ENCODE measurements at regions not wholly inside any gene's neighbourhood (a gene's known extent, or its start where the extent isn't known, plus 50 kb on each side); places are given as distances from the start of the nearest gene placed in this dataset.

DNA sequence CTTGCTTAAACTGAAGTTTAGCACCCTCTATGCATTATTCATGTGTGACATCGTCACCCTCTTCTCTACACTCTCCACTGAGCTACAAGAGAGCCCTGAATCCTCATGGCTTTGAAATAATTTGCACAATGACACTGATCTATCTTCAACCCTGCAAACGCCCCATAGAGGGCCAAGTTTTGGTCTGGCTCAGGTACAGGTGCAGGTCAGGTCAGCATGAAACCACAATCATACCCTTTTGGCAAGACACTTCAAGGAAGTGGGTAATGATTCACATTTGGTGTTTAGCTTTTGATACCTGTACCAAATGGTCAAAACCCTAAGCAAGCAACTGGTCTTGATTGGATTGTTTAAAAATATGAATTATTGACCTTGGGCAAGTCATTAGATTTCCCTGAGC, 122.2 kb upstream of the CADM1 start:
- WGBS (ENCODE audit: insufficient coverage) = no CpG with 5 or more reads among the region's 2 CpGs
- TF ChIP-seq, protein P1, sequence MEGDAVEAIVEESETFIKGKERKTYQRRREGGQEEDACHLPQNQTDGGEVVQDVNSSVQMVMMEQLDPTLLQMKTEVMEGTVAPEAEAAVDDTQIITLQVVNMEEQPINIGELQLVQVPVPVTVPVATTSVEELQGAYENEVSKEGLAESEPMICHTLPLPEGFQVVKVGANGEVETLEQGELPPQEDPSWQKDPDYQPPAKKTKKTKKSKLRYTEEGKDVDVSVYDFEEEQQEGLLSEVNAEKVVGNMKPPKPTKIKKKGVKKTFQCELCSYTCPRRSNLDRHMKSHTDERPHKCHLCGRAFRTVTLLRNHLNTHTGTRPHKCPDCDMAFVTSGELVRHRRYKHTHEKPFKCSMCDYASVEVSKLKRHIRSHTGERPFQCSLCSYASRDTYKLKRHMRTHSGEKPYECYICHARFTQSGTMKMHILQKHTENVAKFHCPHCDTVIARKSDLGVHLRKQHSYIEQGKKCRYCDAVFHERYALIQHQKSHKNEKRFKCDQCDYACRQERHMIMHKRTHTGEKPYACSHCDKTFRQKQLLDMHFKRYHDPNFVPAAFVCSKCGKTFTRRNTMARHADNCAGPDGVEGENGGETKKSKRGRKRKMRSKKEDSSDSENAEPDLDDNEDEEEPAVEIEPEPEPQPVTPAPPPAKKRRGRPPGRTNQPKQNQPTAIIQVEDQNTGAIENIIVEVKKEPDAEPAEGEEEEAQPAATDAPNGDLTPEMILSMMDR (IDR thresholded peaks at IDR 0.05) = no peak
- H3K9me3 ChIP-seq (replicated peaks in 1 of 2; ENCODE audit: control insufficient read depth in 1 of 2, insufficient read depth in 1 of 2, low read length in 2 of 2) = no peaks in the 10 kb centered on the region
- H3K4me3 ChIP-seq (replicated peaks in 1 of 3; ENCODE audit: low read depth in 2 of 3, low read length in 3 of 3) = no peak overlapping the region
- peaks cover 0 to 8% of the 10 kb centered on the region in 2 donors for H3K27me3 ChIP-seq (ENCODE audit: control insufficient read depth in 2 of 2, insufficient read depth in 2 of 2, low read length in 2 of 2)
- H4K20me1 ChIP-seq (ENCODE audit: insufficient read depth, low read length) = no peaks in the 10 kb centered on the region
- Mint-ChIP-seq H3K27ac (no peak overlapping the region), H3K9me3 (peaks cover 0 to 8% (median 3%) of the 10 kb centered on the region in 7 donors), H3K4me1 (no peaks in the 10 kb centered on the region), H3K27me3 (ENCODE audit: low read depth in 3 of 3) (peaks cover 20 to 31% (median 21%) of the 10 kb centered on the region in 3 donors), H3K36me3 (no peaks in the 10 kb centered on the region), H3K4me3 (no peak overlapping the region)
- intact Hi-C loops (cut with micrococcal nuclease) = no loop called here
- H3K36me3 ChIP-seq (replicated peaks in 1 of 2; ENCODE audit: control insufficient read depth in 1 of 2, insufficient read depth in 2 of 2, low read length in 2 of 2) = no peaks in the 10 kb centered on the region
- no peak for DNase-seq
- H3K27ac ChIP-seq (ENCODE audit: low read depth in 1 of 2, low read length in 2 of 2) = no peak overlapping the region
- no peak overlapping the region for H3K9ac ChIP-seq (ENCODE audit: insufficient read depth, low read length, poor library complexity, severe bottlenecking)
- no peak overlapping the region for H3K4me2 ChIP-seq (replicated peaks; ENCODE audit: extremely low read depth, low read length, poor library complexity, severe bottlenecking)
- no peaks in the 10 kb centered on the region for H3K79me2 ChIP-seq (ENCODE audit: insufficient read depth, low read length)
- H3K4me1 ChIP-seq (ENCODE audit: control insufficient read depth in 1 of 2, insufficient read depth in 2 of 2, low read length in 2 of 2) = no peaks in the 10 kb centered on the region
- no peak overlapping the region for H2AFZ ChIP-seq (ENCODE audit: insufficient read depth, low read depth, low read length, poor library complexity, severe bottlenecking)

GRCh38 chr11:115625502-115625901, 121.3 kb upstream of the CADM1 start:
- H3K36me3 Mint-ChIP-seq = no peaks in the 10 kb centered on the region
- no peak for DNase-seq
- Histone ChIP-seq H3K27ac (ENCODE audit: low read depth in 1 of 2, low read length in 2 of 2) (no peak overlapping the region), H3K9ac (ENCODE audit: insufficient read depth, low read length, poor library complexity, severe bottlenecking) (no peak overlapping the region), H3K79me2 (ENCODE audit: insufficient read depth, low read length) (no peaks in the 10 kb centered on the region), H2AFZ (ENCODE audit: insufficient read depth, low read depth, low read length, poor library complexity, severe bottlenecking) (no peak overlapping the region), H4K20me1 (ENCODE audit: insufficient read depth, low read length) (no peaks in the 10 kb centered on the region), H3K4me2 (replicated peaks; ENCODE audit: extremely low read depth, low read length, poor library complexity, severe bottlenecking) (no peak overlapping the region), H3K9me3 (replicated peaks in 1 of 2; ENCODE audit: control insufficient read depth in 1 of 2, insufficient read depth in 1 of 2, low read length in 2 of 2) (no peaks in the 10 kb centered on the region), H3K27me3 (ENCODE audit: control insufficient read depth in 2 of 2, insufficient read depth in 2 of 2, low read length in 2 of 2) (peaks cover 0 to 6% of the 10 kb centered on the region in 2 donors), H3K36me3 (replicated peaks in 1 of 2; ENCODE audit: control insufficient read depth in 1 of 2, insufficient read depth in 2 of 2, low read length in 2 of 2) (no peaks in the 10 kb centered on the region), H3K4me1 (ENCODE audit: control insufficient read depth in 1 of 2, insufficient read depth in 2 of 2, low read length in 2 of 2) (no peaks in the 10 kb centered on the region), H3K4me3 (replicated peaks in 1 of 3; ENCODE audit: low read depth in 2 of 3, low read length in 3 of 3) (no peak overlapping the region)
- no peak overlapping the region for H3K4me3 Mint-ChIP-seq
- TF ChIP-seq, protein P1 (IDR thresholded peaks at IDR 0.05) = no peak
- WGBS (ENCODE audit: insufficient coverage) = 91% methylated on average over 3 of the region's 5 CpGs
- H3K9me3 Mint-ChIP-seq = peaks cover 0 to 8% (median 3%) of the 10 kb centered on the region in 7 donors
- peaks cover 16 to 26% (median 21%) of the 10 kb centered on the region in 3 donors for H3K27me3 Mint-ChIP-seq (ENCODE audit: low read depth in 3 of 3)
- intact Hi-C loops (cut with micrococcal nuclease) = no loop called here
- H3K27ac Mint-ChIP-seq = no peak overlapping the region
- H3K4me1 Mint-ChIP-seq = no peaks in the 10 kb centered on the region

All from CD14-positive monocyte (primary cell).